Fibroblast of lung (primary cell): ENCODE measurements at regions not wholly inside any gene's neighbourhood (a gene's known extent, or its start where the extent isn't known, plus 50 kb on each side); places are given as distances from the start of the nearest gene placed in this dataset.
A peak's percentile ranks its signal among the peaks of the same experiment; 100 is the strongest.

Source experiments
- DNase-seq, 2 donors: peaks; one replicate each; pipeline versions ENCODE4 v3.0.0 to v3.0.0-alpha.2; 2010; ENCODE audit warnings: low read depth in 2 of 2
- H2AFZ ChIP-seq: 2 replicates; pipeline ENCODE4 v1.5.1; 2012; ENCODE audit warnings: low read length, control low read depth, inconsistent platforms
- H3K27ac ChIP-seq: 2 replicates; pipeline ENCODE4 v1.5.1; 2011; ENCODE audit warnings: low read length, control low read depth; ENCODE audit not compliant: insufficient read depth
- H3K27me3 ChIP-seq: 2 replicates; pipeline ENCODE4 v1.5.1; 2011; ENCODE audit warnings: mild to moderate bottlenecking, low read length; ENCODE audit not compliant: control insufficient read depth, insufficient read depth
- H3K36me3 ChIP-seq: 2 replicates; pipeline ENCODE4 v1.5.1; 2011; ENCODE audit warnings: low read length; ENCODE audit not compliant: control insufficient read depth, insufficient read depth
- H3K4me1 ChIP-seq: 2 replicates; pipeline ENCODE4 v1.5.1; 2011; ENCODE audit warnings: low read length; ENCODE audit not compliant: control insufficient read depth, insufficient read depth; ENCODE audit errors: extremely low read depth
- H3K4me2 ChIP-seq: 2 replicates; pipeline ENCODE4 v1.5.1; 2011; ENCODE audit warnings: low read length, control low read depth; ENCODE audit not compliant: insufficient read depth; ENCODE audit errors: extremely low read depth
- H3K4me3 ChIP-seq, 4 experiments: fragments of 200-600 bp in 1 of 4; sonication (generic) in 1 of 4; replicated peaks in 1 of 4; 2 replicates each; pipeline ENCODE4 v1.5.1; 2011 to 2016; ENCODE audit warnings: low read length in 4 of 4, low read depth in 3 of 4, mild to moderate bottlenecking in 3 of 4, control low read depth in 2 of 4, inconsistent platforms in 1 of 4, mixed read lengths in 1 of 4; ENCODE audit not compliant: insufficient read depth in 1 of 4; ENCODE audit errors: control extremely low read depth in 1 of 4
- H3K79me2 ChIP-seq: 2 replicates; pipeline ENCODE4 v1.5.1; 2012; ENCODE audit warnings: mild to moderate bottlenecking, low read length, inconsistent platforms; ENCODE audit not compliant: control insufficient read depth, insufficient read depth
- H3K9ac ChIP-seq: 2 replicates; pipeline ENCODE4 v1.5.1; 2011; ENCODE audit warnings: mild to moderate bottlenecking, low read length, control low read depth; ENCODE audit not compliant: insufficient read depth
- H3K9me3 ChIP-seq: 2 replicates; pipeline ENCODE4 v1.5.1; 2012; ENCODE audit warnings: low read depth, low read length; ENCODE audit not compliant: control insufficient read depth, insufficient read depth
- H4K20me1 ChIP-seq: 2 replicates; pipeline ENCODE4 v1.5.1; 2011; ENCODE audit warnings: low read length; ENCODE audit not compliant: control insufficient read depth, insufficient read depth; ENCODE audit errors: extremely low read depth
- EZH2 ChIP-seq: IDR thresholded peaks from 2 replicates; pipeline ENCODE4 v1.5.1; 2012; ENCODE audit warnings: low read length, control low read depth, mild to moderate bottlenecking; ENCODE audit errors: missing control alignments
- TF ChIP-seq, protein P1 (sequence below), 2 donors: IDR thresholded peaks in 1 of 2; conservative IDR thresholded peaks in 1 of 2; 1 replicate in 1 of 2; 2 replicates in 1 of 2; pipeline ENCODE4 v1.5.1; 2011 to 2012; ENCODE audit warnings: low read length in 2 of 2, control low read depth in 1 of 2, inconsistent platforms in 1 of 2, low read depth in 1 of 2, mild to moderate bottlenecking in 1 of 2

GRCh38 chr6:141354191-141354955, 778.4 kb upstream of the GJE1 start:
- Histone ChIP-seq H3K27ac (no peak overlapping the region), H3K4me3 (no peak overlapping the region), H3K4me1 (no peaks in the 10 kb centered on the region), H3K36me3 (no peaks in the 10 kb centered on the region), H3K79me2 (no peaks in the 10 kb centered on the region), H2AFZ (no peak overlapping the region), H3K4me2 (no peak overlapping the region), H3K9ac (no peak overlapping the region), H4K20me1 (no peaks in the 10 kb centered on the region), H3K9me3 (no peaks in the 10 kb centered on the region), H3K27me3 (no peaks in the 10 kb centered on the region)
- TF ChIP-seq, protein P1, sequence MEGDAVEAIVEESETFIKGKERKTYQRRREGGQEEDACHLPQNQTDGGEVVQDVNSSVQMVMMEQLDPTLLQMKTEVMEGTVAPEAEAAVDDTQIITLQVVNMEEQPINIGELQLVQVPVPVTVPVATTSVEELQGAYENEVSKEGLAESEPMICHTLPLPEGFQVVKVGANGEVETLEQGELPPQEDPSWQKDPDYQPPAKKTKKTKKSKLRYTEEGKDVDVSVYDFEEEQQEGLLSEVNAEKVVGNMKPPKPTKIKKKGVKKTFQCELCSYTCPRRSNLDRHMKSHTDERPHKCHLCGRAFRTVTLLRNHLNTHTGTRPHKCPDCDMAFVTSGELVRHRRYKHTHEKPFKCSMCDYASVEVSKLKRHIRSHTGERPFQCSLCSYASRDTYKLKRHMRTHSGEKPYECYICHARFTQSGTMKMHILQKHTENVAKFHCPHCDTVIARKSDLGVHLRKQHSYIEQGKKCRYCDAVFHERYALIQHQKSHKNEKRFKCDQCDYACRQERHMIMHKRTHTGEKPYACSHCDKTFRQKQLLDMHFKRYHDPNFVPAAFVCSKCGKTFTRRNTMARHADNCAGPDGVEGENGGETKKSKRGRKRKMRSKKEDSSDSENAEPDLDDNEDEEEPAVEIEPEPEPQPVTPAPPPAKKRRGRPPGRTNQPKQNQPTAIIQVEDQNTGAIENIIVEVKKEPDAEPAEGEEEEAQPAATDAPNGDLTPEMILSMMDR (conservative IDR thresholded peaks at IDR 0.05 in 1 of 2, IDR thresholded peaks at IDR 0.05 in 1 of 2; ENCODE audit: low read depth in 1 of 2, low read length in 2 of 2), result no peak
- no peak for TF ChIP-seq EZH2
- no peak for DNase-seq

DNA sequence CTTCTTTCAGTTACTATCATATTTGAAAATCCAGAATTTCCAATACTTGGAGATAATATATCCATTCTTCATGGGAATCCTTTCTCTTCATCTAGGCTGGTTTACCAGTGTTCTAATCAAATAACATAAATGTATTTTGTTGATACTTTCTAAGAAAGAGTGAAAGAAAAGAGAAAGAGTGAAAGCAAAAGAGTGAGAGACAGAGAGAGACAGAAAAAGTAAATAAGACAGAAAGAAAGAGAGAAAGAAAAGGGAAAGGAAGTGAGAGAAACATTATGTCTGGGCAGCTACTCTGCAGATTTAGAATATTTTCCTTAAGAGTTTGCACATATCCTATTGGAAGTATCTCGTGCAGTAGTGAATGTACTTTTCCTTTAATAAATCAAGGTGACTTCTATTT, 781.0 kb upstream of the GJE1 start:
- Histone ChIP-seq H3K27me3 (no peaks in the 10 kb centered on the region), H4K20me1 (no peaks in the 10 kb centered on the region), H3K4me2 (no peak overlapping the region), H3K9me3 (no peaks in the 10 kb centered on the region), H3K27ac (no peak overlapping the region), H2AFZ (peak overlapping the region; percentile 10), H3K79me2 (no peaks in the 10 kb centered on the region), H3K36me3 (no peaks in the 10 kb centered on the region), H3K4me1 (no peaks in the 10 kb centered on the region), H3K9ac (no peak overlapping the region), H3K4me3 (no peak overlapping the region)
- no peak for DNase-seq
- TF ChIP-seq, protein P1 (conservative IDR thresholded peaks at IDR 0.05 in 1 of 2, IDR thresholded peaks at IDR 0.05 in 1 of 2; ENCODE audit: low read depth in 1 of 2, low read length in 2 of 2), result no peak
- no peak for TF ChIP-seq EZH2

DNA sequence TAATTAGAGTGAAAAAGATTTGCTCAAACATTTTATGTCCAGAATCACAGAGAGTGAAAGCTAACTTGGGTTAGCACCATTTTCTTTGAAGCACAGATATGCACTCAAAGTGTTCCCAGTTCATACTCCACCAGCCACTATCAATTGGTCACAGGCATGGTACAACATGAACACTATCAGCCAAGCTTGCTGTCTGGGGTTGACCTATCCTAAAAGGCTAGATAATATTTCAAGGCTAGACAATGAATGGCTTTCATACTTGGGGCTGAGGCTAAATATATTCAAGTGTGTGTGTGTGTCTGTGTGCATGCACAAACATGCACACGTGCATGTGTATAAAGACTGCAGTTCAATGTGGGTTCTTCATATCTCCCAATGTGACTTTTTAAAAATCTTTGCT, 783.0 kb upstream of the GJE1 start:
- no peak overlapping the region for H3K9ac ChIP-seq
- H2AFZ ChIP-seq, result no peak overlapping the region
- DNase-seq, result no peak
- H4K20me1 ChIP-seq, result no peaks in the 10 kb centered on the region
- no peak overlapping the region for H3K4me3 ChIP-seq
- H3K27me3 ChIP-seq, result no peaks in the 10 kb centered on the region
- H3K79me2 ChIP-seq, result no peaks in the 10 kb centered on the region
- H3K4me1 ChIP-seq, result no peaks in the 10 kb centered on the region
- TF ChIP-seq EZH2, result no peak
- TF ChIP-seq, protein P1 (conservative IDR thresholded peaks at IDR 0.05 in 1 of 2, IDR thresholded peaks at IDR 0.05 in 1 of 2; ENCODE audit: low read depth in 1 of 2, low read length in 2 of 2), result no peak
- H3K36me3 ChIP-seq, result no peaks in the 10 kb centered on the region
- H3K9me3 ChIP-seq, result no peaks in the 10 kb centered on the region
- H3K4me2 ChIP-seq, result no peak overlapping the region
- no peak overlapping the region for H3K27ac ChIP-seq
